Neural crest cell (in vitro differentiated cells): ENCODE measurements at regions not wholly inside any gene's neighbourhood (a gene's known extent, or its start where the extent isn't known, plus 50 kb on each side); places are given as distances from the start of the nearest gene placed in this dataset.

ENCODE experiments used
- DNase-seq: peaks from one replicate; pipeline ENCODE4 v3.0.0; 2021; ENCODE audit warnings: low read depth, mixed read lengths, low spot score
- H3K27ac Mint-ChIP-seq: one replicate; pipeline ENCODE4 v1.8.0; 2021; ENCODE audit warnings: mild to moderate bottlenecking, mixed read lengths; ENCODE audit not compliant: unreplicated experiment
- H3K27me3 Mint-ChIP-seq: 2 replicates; pipeline ENCODE4 v1.8.0; 2021; ENCODE audit warnings: low read depth, mild to moderate bottlenecking, mixed read lengths
- H3K36me3 Mint-ChIP-seq: 2 replicates; pipeline ENCODE4 v1.8.0; 2021; ENCODE audit warnings: low read depth, mild to moderate bottlenecking, mixed read lengths
- H3K4me1 Mint-ChIP-seq: 2 replicates; pipeline ENCODE4 v1.8.0; 2021; ENCODE audit warnings: mixed read lengths
- H3K4me3 Mint-ChIP-seq: one replicate; pipeline ENCODE4 v1.8.0; 2021; ENCODE audit warnings: mild to moderate bottlenecking, mixed read lengths
- H3K9me3 Mint-ChIP-seq: 2 replicates; pipeline ENCODE4 v1.8.0; 2021; ENCODE audit warnings: mixed read lengths
- TF ChIP-seq, protein P1 (sequence below): fragments of 200-600 bp; sonication (generic); conservative IDR thresholded peaks from 2 replicates; pipeline ENCODE4 v1.5.0; 2021; ENCODE audit warnings: antibody characterized with exemption, mild to moderate bottlenecking

DNA sequence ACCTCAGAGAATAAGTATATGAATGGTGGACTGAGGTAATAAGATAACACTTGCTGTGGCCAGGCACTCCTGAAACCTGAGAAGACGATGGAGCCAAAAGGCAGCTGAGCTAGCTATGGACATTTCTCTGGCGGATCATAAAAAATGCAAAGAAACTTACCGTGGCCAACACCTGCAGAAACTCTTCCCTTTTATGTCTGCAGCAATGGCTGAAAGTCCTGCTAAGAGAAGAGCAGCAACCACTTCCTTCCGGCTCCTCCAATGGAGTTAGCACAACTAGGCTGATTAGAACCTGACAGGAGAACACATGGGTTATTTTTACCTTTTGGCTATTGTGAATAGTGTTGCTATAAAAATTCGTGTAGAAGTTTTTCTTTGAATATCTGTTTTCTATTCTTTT is 76.0 kb upstream of the MAGEB16 start:
- H3K36me3 Mint-ChIP-seq: no peaks in the 10 kb centered on the region
- H3K27ac Mint-ChIP-seq: no peak overlapping the region
- no peaks in the 10 kb centered on the region for H3K4me1 Mint-ChIP-seq
- DNase-seq: no peak
- peaks cover 2% of the 10 kb centered on the region for H3K9me3 Mint-ChIP-seq
- no peaks in the 10 kb centered on the region for H3K27me3 Mint-ChIP-seq
- TF ChIP-seq, protein P1, sequence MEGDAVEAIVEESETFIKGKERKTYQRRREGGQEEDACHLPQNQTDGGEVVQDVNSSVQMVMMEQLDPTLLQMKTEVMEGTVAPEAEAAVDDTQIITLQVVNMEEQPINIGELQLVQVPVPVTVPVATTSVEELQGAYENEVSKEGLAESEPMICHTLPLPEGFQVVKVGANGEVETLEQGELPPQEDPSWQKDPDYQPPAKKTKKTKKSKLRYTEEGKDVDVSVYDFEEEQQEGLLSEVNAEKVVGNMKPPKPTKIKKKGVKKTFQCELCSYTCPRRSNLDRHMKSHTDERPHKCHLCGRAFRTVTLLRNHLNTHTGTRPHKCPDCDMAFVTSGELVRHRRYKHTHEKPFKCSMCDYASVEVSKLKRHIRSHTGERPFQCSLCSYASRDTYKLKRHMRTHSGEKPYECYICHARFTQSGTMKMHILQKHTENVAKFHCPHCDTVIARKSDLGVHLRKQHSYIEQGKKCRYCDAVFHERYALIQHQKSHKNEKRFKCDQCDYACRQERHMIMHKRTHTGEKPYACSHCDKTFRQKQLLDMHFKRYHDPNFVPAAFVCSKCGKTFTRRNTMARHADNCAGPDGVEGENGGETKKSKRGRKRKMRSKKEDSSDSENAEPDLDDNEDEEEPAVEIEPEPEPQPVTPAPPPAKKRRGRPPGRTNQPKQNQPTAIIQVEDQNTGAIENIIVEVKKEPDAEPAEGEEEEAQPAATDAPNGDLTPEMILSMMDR: no peak
- H3K4me3 Mint-ChIP-seq: no peak overlapping the region

DNA sequence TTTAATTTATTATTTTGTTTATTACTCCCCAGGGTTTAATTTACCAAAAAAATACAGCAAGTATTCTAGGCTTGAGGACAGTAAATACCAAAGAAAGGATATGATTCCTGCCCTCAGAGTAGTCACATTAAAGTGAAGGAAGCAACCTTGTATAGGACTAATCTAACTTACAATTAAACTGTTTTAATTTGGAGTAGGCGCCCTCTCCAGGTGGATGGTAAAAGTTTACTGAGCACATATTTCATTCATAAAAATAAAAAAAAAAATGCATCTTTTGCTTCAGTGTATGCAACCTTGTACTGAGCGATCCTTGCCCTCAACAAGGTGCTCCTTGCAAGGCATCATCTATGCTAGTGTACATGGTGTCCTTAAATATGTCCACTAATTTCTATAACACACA is 72.0 kb upstream of the MAGEB16 start:
- TF ChIP-seq, protein P1: peak; percentile 34
- H3K27me3 Mint-ChIP-seq: no peaks in the 10 kb centered on the region
- H3K4me3 Mint-ChIP-seq: no peak overlapping the region
- no peaks in the 10 kb centered on the region for H3K4me1 Mint-ChIP-seq
- no peaks in the 10 kb centered on the region for H3K36me3 Mint-ChIP-seq
- no peak for DNase-seq
- peaks cover 4% of the 10 kb centered on the region for H3K9me3 Mint-ChIP-seq
- no peak overlapping the region for H3K27ac Mint-ChIP-seq

DNA sequence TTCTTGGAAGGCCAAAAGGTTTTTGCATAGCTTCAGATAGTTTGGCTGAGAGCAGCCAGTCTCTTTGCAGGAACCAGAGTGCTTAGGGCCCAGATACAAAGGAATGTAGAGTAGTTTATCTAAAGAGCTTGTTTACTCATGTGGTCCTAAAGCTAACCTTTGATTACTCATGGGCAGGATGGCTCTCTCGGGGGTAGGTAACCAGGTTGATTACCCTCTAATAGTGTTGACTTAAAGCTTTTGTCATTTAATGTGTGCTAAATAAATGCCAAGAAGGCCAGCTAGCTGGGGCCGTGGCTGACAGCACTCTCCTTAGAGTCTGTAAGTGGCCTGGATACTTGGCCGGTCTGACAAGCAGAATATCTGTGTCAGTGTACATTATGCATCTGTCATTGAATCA is 69.7 kb upstream of the MAGEB16 start:
- DNase-seq: no peak
- TF ChIP-seq, protein P1: no peak
- no peaks in the 10 kb centered on the region for H3K36me3 Mint-ChIP-seq
- H3K27ac Mint-ChIP-seq: no peak overlapping the region
- H3K4me1 Mint-ChIP-seq: no peaks in the 10 kb centered on the region
- peaks cover 6% of the 10 kb centered on the region for H3K9me3 Mint-ChIP-seq
- H3K27me3 Mint-ChIP-seq: no peaks in the 10 kb centered on the region
- H3K4me3 Mint-ChIP-seq: no peak overlapping the region

DNA sequence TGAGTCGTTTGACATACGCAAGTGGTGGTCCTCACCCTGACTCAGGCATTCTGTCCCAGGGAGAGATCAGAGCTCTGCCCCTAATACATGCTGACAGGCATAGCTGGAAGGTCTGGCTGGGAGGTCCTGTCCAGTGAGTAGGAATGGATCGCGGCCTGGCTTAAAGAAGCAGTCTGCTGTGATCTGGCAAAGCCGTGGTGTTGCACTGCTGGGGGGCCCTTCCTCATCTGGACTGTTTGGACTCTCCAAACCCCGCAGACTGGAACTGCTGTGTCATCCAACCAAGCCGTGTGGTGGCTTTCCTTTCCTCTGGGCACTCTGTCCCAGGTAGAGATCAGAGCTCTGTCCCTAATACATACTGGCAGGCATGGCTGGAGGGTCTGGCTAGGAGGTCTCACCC is 64.3 kb upstream of the MAGEB16 start:
- peaks cover 4% of the 10 kb centered on the region for H3K9me3 Mint-ChIP-seq
- TF ChIP-seq, protein P1: no peak
- H3K27me3 Mint-ChIP-seq: no peaks in the 10 kb centered on the region
- DNase-seq: no peak
- H3K27ac Mint-ChIP-seq: no peak overlapping the region
- no peak overlapping the region for H3K4me3 Mint-ChIP-seq
- H3K4me1 Mint-ChIP-seq: no peaks in the 10 kb centered on the region
- H3K36me3 Mint-ChIP-seq: no peaks in the 10 kb centered on the region

DNA sequence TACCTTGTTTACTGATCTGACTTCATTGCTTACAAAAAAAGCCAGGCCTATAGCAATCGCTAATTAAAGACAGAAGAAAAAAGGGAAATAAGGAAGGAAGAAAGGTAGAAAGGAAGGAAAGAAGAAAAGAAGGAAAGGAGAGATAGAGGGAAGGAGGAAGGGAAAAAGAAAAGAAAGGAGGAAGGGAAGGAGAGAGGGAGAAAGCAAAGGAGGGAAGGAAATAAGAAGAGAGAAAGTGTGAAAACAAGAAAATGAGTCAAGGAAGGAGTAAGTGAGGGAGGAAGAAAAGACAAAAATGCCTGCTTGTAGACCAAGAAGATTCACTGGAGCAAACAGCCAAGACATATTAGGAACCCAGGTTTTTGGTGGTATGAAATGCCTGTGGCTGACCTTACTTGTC is 57.0 kb upstream of the MAGEB16 start:
- Mint-ChIP-seq H3K4me1 (no peaks in the 10 kb centered on the region), H3K9me3 (no peaks in the 10 kb centered on the region), H3K27me3 (no peaks in the 10 kb centered on the region), H3K4me3 (no peak overlapping the region), H3K36me3 (no peaks in the 10 kb centered on the region), H3K27ac (no peak overlapping the region)
- no peak for DNase-seq
- TF ChIP-seq, protein P1: no peak

DNA sequence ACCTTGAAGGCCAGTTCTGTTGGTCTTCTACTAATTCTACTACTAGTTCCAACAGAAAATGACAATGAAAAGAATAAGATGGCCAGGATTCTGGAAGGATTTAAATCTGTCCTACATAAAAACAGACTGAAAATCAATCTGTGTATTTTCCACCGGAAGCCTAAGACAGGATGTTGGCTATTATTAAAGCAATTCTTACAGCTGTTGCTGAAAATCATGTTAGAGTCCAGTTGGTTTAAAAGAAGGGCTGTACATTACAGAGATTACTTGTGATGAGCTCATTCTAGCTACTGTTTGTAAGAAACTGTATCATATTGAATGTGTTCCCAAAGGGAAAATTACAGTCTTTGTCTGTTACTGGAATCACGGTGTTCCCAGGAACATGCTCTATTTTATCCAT is 54.8 kb upstream of the MAGEB16 start:
- TF ChIP-seq, protein P1: no peak
- peaks cover 4% of the 10 kb centered on the region for H3K9me3 Mint-ChIP-seq
- H3K4me3 Mint-ChIP-seq: no peak overlapping the region
- no peaks in the 10 kb centered on the region for H3K27me3 Mint-ChIP-seq
- H3K27ac Mint-ChIP-seq: no peak overlapping the region
- H3K4me1 Mint-ChIP-seq: no peaks in the 10 kb centered on the region
- no peaks in the 10 kb centered on the region for H3K36me3 Mint-ChIP-seq
- no peak for DNase-seq
